ENCODE measurements at regions not wholly inside any gene's neighbourhood (a gene's known extent, or its start where the extent isn't known, plus 50 kb on each side); places are given as distances from the start of the nearest gene placed in this dataset.
A peak's percentile ranks its signal among the peaks of the same experiment; 100 is the strongest.
"Not testable (repeated sequence)": the region's sequence is repeated elsewhere in the genome, so short reads cannot be mapped to it uniquely, and the experiment has no call there.

- DNase-seq (ENCODE audit: low read depth, low spot score), result no peak
- no peak overlapping the region for H3K4me3 ChIP-seq (ENCODE audit: low read length)
Measured at GRCh38 chr17:14446825-14447224, 145.9 kb downstream of the HS3ST3B1 start.

- DNase-seq (ENCODE audit: low read depth, low spot score), result no peak
- no peak overlapping the region for H3K4me3 ChIP-seq (ENCODE audit: low read length)
Measured at GRCh38 chr17:14444915-14445314, 144.0 kb downstream of the HS3ST3B1 start.

- DNase-seq (ENCODE audit: low read depth, low spot score), result no peak
Measured at GRCh38 chr17:14442798-14443528, 142.1 kb downstream of the HS3ST3B1 start.

DNA sequence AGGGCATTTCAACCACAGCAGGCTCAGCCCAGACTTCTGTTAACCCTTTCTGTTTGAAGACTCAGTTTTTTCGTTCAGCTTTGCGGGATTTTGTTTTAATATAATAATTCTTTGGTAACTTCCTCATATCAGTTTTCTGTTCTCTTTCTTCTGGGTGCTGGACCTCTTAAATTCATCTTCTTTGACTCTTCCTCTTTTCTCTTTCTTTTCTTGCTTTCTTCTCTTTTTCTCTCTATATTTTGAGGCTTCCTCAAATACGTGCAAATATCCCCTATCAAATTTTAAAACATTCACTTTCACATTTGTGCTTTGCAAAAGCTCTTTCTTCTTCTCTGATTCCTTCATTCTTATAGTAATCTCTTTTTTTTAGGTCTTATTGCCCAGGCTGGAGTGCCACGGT is 136.3 kb downstream of the HS3ST3B1 start:
- H3K4me3 ChIP-seq (ENCODE audit: low read length), result no peak overlapping the region
- no peak for DNase-seq (ENCODE audit: low read depth, low spot score)

More at GRCh38 chr17:14442798-14443528, 142.1 kb downstream of the HS3ST3B1 start:
- H3K4me3 ChIP-seq (ENCODE audit: low read length), result no peak overlapping the region

DNA sequence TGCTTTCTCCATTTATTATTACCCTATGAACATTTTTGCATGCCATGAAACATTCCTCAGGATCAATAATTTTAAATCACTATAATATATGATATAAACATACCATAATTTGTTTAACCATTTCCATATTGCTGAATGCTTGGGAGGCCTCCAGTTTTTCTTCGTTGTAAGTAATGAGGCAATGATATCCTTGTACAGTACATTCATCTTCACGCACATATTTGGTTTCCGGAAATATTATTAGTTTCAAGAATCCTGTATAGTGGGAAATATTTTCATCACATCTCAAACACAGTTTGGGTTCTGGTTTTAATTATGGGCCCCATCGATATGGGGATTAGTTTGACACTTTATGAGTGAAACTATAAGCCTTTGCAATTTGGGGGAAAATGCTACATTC is 135.4 kb downstream of the HS3ST3B1 start:
- H3K4me3 ChIP-seq (ENCODE audit: low read length), result no peak overlapping the region
- no peak for DNase-seq (ENCODE audit: low read depth, low spot score)

DNA sequence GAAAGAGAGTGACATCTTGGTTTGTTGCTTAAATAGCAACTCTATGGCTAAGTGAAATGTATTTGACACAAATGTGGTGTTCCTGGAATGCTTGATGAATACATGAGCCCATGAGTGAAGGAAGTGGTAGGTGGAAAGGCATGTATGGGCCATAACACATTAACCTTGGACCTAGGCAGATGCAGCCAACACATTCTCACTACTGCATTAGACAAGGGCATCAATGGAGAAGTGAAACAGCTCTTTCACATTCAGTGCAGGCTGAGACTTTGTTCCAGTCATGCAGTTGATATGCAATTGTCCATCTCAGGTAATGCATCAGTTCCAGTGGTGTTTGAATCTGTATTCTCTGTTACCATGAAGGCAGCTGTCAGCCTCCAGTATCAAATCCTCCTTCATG is 133.6 kb downstream of the HS3ST3B1 start:
- H3K4me3 ChIP-seq (ENCODE audit: low read length), result no peak overlapping the region
- DNase-seq (ENCODE audit: low read depth, low spot score), result no peak

DNA sequence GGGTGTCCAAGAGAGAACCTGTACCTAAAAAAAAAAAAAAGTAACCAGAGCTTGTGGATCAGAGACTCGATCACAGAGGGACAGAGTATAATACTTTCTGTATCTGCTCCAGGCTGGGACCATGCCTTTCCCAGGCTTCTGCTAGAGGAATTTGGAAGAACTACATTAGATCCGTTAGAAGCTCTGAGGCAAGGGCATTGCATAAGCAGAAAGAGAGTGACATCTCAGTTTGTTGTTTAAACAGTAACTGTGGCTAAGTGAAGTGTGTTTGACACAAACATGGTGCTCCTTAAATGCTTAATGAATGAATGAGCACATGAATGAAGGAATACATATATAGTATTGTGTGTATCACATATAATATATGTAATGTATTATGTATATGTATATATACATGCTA is 131.2 kb downstream of the HS3ST3B1 start:
- H3K4me3 ChIP-seq (ENCODE audit: low read length), result no peak overlapping the region
- no peak for DNase-seq (ENCODE audit: low read depth, low spot score)

GRCh38 chr17:14429084-14429483 is 128.2 kb downstream of the HS3ST3B1 start:
- peak overlapping the region; percentile 44; the same call in 1 of the 2 replicates for H3K4me3 ChIP-seq (ENCODE audit: low read length)

GRCh38 chr17:14428648-14429029 is 127.8 kb downstream of the HS3ST3B1 start:
- peak; percentile 61 for DNase-seq (ENCODE audit: low read depth, low spot score)
- H3K4me3 ChIP-seq (ENCODE audit: low read length), result peak overlapping the region; percentile 44

More at GRCh38 chr17:14429084-14429483, 128.2 kb downstream of the HS3ST3B1 start:
- no peak for DNase-seq (ENCODE audit: low read depth, low spot score)

- H3K4me3 ChIP-seq (ENCODE audit: low read length), result peak overlapping the region; percentile 44
- peak; percentile 91 for DNase-seq (ENCODE audit: low read depth, low spot score)
Measured at GRCh38 chr17:14427900-14428647, 127.2 kb downstream of the HS3ST3B1 start.

- not testable (repeated sequence) for H3K4me3 ChIP-seq (ENCODE audit: low read length); DNase-seq (ENCODE audit: low read depth, low spot score)
Measured at GRCh38 chr17:14423156-14423555, 122.3 kb downstream of the HS3ST3B1 start.

DNA sequence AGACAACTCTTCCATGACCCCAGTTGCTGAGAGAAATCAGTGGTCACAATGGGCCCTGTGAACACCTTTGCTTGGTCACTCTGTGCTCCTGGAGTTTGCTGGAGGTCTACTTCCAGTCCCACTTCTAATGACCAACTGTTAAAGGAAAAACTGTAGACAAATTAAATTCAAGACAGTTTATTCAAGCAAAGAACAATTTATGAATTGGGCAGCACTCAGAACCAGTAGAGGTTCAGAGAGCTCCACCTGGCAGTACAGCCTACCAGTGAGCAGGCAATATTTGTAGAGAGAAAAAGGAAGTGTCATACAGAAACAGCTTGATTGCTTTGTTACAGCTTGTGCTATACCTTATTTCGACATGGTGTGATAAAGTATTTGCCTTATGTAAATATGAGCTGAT is 116.5 kb downstream of the HS3ST3B1 start:
- no peak for DNase-seq (ENCODE audit: low read depth, low spot score)
- no peak overlapping the region for H3K4me3 ChIP-seq (ENCODE audit: low read length)

DNA sequence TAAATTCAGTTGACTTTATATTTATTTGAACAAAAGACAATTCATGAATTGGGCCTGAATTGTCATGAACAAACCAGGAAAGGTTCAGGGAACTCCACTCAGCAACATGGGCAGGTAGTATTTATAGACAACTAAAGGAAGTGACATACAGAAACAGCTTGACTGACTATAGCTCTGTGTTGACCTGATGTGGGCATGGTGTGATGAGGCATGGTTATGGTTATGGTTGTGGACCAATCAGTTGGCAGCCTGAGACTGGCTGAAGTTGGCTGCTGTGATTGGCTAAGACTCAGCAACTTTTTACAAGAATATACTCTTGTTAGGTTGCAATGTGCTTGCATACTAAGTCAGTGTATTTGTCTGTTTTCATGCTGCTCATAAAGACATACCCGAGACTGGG is 108.4 kb downstream of the HS3ST3B1 start:
- DNase-seq (ENCODE audit: low read depth, low spot score), result no peak
- no peak overlapping the region for H3K4me3 ChIP-seq (ENCODE audit: low read length)

DNA sequence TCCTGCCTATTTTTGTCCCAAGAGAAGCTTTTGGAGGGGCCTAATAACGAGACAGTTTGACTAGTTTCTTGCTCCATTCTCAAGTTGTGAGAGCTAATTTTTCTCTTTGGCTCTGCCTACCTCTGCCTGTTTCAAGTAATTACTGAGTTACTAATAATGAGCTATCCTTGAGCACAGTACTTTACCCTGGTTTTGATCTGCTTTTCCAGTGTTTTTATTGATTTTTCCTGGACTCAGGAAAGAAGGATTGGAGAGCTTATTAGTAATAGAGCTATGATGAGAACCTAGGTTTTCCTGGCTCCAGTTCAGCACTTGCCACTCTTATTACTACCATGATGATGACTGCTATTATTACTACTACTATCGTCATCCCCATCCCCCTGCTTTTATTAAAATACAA is 106.7 kb downstream of the HS3ST3B1 start:
- no peak for DNase-seq (ENCODE audit: low read depth, low spot score)
- no peak overlapping the region for H3K4me3 ChIP-seq (ENCODE audit: low read length)

- H3K4me3 ChIP-seq (ENCODE audit: low read length), result no peak overlapping the region
- DNase-seq (ENCODE audit: low read depth, low spot score), result no peak
Measured at GRCh38 chr17:14405189-14405588, 104.3 kb downstream of the HS3ST3B1 start.
